CD4-positive, alpha-beta T cell treated with Interferon gamma for 1 hour (primary cell): ENCODE measurements at regions not wholly inside any gene's neighbourhood (a gene's known extent, or its start where the extent isn't known, plus 50 kb on each side); places are given as distances from the start of the nearest gene placed in this dataset.

Experiments used
- DNase-seq: peaks from one replicate; pipeline ENCODE4 v3.0.0-alpha.2; 2020

DNA sequence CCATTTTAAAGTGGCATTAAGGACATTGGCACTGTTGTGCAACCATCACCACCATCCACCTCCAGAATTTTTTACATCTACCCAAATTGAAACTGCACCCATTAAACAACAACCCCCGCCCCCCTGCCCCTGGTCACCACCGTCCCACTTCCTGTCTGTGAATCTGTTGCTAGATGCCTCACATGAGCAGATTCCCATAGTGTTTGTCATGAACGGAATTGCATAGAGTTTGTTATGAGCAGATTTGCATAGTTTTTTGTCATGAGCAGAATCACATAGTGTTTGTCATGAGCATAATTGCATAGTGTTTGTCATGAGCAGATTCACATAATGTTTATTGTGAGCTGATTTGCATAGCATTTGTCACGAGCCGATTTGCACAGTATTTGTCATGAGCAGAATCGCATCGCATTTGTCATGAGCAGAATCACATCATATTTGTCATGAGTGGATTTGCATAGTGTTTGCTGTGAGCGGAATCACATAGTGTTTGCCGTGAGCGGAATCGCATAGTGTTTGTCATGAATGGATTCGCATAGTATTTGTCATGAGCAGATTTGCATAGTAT is 54.0 kb upstream of the GTF3A start:
- no peak for DNase-seq

DNA sequence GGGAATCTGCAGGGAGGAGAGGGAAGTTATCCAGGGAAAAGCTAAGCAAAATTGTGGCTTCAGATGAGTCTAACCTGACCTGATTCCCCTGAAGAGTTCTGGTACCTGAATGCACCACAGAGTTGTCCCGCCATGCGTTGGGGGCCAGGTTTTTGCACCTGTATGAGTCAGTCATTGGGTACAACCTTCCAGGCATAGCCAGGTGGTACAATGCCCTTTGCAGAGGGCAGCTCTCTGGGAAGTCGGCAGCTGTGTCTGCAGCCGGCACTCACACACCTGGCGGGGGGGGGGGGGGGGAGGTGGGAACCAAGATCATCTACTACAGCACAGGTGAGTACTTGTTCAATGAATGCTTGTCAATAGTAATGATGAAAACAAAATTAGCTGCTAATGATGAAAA is 52.5 kb upstream of the GTF3A start:
- DNase-seq: no peak

GRCh38 chr13:27372896-27373295 is 51.5 kb upstream of the GTF3A start:
- no peak for DNase-seq

DNA sequence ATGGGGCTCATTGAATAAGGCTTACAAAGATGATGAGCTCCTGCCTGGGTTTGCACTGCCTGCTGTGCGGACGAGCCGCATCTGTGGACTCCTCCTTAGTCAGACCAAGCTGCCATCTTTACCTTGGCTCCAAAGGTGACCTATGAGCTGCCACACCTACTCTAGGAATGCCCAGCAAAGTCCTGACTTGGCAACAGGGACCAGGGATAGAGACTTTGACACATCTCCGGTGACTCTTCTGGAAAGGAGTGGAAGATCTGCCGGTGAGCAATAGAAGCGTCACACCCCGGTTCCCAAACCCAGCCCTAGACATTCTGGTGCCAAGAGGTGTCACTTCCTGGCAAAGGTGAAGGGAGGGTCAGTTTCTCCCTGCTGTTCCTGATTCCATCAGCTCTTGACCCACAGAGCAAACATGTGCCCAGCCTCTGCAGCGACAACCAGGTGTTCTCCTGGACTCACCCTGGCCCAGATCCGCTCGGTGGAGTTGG is 50.2 kb upstream of the GTF3A start:
- no peak for DNase-seq
